ENCODE measurements at regions not wholly inside any gene's neighbourhood (a gene's known extent, or its start where the extent isn't known, plus 50 kb on each side); places are given as distances from the start of the nearest gene placed in this dataset.

DNA sequence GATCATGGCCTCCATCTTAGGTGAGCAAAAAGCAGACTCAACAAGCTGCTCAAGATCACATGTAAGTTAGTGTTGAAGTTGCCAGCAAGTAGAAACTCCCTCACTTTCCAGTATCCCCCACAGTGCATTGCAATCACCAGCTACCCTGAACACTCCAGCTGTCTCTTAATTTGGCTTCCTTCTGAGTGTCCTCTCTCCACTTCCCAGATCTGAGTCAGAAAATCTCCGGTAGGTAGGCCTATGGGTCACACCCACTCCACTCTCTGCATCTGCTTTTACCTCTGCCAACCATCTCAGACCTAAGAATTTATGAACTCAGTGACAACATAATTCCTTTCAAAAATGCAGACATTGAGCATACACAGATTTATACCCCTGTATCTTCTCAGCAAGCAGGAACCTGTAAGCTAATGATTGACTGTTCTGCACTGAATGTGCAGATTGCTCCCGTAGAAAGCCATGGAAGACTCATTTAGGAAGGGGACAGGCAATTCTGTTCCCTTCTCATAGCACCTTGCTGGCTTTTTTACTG lies 656.9 kb downstream of the EPHA4 start:
- TF ChIP-seq, protein P1, sequence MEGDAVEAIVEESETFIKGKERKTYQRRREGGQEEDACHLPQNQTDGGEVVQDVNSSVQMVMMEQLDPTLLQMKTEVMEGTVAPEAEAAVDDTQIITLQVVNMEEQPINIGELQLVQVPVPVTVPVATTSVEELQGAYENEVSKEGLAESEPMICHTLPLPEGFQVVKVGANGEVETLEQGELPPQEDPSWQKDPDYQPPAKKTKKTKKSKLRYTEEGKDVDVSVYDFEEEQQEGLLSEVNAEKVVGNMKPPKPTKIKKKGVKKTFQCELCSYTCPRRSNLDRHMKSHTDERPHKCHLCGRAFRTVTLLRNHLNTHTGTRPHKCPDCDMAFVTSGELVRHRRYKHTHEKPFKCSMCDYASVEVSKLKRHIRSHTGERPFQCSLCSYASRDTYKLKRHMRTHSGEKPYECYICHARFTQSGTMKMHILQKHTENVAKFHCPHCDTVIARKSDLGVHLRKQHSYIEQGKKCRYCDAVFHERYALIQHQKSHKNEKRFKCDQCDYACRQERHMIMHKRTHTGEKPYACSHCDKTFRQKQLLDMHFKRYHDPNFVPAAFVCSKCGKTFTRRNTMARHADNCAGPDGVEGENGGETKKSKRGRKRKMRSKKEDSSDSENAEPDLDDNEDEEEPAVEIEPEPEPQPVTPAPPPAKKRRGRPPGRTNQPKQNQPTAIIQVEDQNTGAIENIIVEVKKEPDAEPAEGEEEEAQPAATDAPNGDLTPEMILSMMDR (IDR thresholded peaks at IDR 0.05) = no peak
- TF ChIP-seq, protein P2, sequence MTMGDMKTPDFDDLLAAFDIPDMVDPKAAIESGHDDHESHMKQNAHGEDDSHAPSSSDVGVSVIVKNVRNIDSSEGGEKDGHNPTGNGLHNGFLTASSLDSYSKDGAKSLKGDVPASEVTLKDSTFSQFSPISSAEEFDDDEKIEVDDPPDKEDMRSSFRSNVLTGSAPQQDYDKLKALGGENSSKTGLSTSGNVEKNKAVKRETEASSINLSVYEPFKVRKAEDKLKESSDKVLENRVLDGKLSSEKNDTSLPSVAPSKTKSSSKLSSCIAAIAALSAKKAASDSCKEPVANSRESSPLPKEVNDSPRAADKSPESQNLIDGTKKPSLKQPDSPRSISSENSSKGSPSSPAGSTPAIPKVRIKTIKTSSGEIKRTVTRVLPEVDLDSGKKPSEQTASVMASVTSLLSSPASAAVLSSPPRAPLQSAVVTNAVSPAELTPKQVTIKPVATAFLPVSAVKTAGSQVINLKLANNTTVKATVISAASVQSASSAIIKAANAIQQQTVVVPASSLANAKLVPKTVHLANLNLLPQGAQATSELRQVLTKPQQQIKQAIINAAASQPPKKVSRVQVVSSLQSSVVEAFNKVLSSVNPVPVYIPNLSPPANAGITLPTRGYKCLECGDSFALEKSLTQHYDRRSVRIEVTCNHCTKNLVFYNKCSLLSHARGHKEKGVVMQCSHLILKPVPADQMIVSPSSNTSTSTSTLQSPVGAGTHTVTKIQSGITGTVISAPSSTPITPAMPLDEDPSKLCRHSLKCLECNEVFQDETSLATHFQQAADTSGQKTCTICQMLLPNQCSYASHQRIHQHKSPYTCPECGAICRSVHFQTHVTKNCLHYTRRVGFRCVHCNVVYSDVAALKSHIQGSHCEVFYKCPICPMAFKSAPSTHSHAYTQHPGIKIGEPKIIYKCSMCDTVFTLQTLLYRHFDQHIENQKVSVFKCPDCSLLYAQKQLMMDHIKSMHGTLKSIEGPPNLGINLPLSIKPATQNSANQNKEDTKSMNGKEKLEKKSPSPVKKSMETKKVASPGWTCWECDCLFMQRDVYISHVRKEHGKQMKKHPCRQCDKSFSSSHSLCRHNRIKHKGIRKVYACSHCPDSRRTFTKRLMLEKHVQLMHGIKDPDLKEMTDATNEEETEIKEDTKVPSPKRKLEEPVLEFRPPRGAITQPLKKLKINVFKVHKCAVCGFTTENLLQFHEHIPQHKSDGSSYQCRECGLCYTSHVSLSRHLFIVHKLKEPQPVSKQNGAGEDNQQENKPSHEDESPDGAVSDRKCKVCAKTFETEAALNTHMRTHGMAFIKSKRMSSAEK (CRISPR knock-in tag; IDR thresholded peaks at IDR 0.05; ENCODE audit: borderline replicate concordance) = no peak
- TF ChIP-seq, protein P3, sequence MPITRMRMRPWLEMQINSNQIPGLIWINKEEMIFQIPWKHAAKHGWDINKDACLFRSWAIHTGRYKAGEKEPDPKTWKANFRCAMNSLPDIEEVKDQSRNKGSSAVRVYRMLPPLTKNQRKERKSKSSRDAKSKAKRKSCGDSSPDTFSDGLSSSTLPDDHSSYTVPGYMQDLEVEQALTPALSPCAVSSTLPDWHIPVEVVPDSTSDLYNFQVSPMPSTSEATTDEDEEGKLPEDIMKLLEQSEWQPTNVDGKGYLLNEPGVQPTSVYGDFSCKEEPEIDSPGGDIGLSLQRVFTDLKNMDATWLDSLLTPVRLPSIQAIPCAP (CRISPR knock-in tag; IDR thresholded peaks at IDR 0.05) = no peak
- TF ChIP-seq, protein P4, sequence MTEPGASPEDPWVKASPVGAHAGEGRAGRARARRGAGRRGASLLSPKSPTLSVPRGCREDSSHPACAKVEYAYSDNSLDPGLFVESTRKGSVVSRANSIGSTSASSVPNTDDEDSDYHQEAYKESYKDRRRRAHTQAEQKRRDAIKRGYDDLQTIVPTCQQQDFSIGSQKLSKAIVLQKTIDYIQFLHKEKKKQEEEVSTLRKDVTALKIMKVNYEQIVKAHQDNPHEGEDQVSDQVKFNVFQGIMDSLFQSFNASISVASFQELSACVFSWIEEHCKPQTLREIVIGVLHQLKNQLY (CRISPR knock-in tag; IDR thresholded peaks at IDR 0.05) = no peak
- TF ChIP-seq, protein P5, sequence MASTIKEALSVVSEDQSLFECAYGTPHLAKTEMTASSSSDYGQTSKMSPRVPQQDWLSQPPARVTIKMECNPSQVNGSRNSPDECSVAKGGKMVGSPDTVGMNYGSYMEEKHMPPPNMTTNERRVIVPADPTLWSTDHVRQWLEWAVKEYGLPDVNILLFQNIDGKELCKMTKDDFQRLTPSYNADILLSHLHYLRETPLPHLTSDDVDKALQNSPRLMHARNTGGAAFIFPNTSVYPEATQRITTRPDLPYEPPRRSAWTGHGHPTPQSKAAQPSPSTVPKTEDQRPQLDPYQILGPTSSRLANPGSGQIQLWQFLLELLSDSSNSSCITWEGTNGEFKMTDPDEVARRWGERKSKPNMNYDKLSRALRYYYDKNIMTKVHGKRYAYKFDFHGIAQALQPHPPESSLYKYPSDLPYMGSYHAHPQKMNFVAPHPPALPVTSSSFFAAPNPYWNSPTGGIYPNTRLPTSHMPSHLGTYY (CRISPR knock-in tag; IDR thresholded peaks at IDR 0.05) = no peak
- TF ChIP-seq CREB1 (CRISPR knock-in tag; IDR thresholded peaks at IDR 0.05) = no peak
- TF ChIP-seq, protein P6, sequence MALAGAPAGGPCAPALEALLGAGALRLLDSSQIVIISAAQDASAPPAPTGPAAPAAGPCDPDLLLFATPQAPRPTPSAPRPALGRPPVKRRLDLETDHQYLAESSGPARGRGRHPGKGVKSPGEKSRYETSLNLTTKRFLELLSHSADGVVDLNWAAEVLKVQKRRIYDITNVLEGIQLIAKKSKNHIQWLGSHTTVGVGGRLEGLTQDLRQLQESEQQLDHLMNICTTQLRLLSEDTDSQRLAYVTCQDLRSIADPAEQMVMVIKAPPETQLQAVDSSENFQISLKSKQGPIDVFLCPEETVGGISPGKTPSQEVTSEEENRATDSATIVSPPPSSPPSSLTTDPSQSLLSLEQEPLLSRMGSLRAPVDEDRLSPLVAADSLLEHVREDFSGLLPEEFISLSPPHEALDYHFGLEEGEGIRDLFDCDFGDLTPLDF (CRISPR knock-in tag; IDR thresholded peaks at IDR 0.05) = no peak
- TF ChIP-seq CREM (CRISPR knock-in tag; IDR thresholded peaks at IDR 0.05) = no peak

Data from WTC11 (cell line).